ENCODE measurements at regions not wholly inside any gene's neighbourhood (a gene's known extent, or its start where the extent isn't known, plus 50 kb on each side); places are given as distances from the start of the nearest gene placed in this dataset.

- DNase-seq = no peak
Observed at GRCh38 chr2:217749008-217749407, 253.8 kb downstream of the TNS1 start.

GRCh38 chr2:217746808-217747207, 256.0 kb downstream of the TNS1 start:
- no peak for DNase-seq

- no peak for DNase-seq
Observed at GRCh38 chr2:217743966-217744761, 258.6 kb downstream of the TNS1 start.

- DNase-seq = no peak
Observed at GRCh38 chr2:217743407-217743806, 259.4 kb downstream of the TNS1 start.

GRCh38 chr2:217742841-217743240, 260.0 kb downstream of the TNS1 start:
- no peak for DNase-seq

- no peak for DNase-seq
Observed at GRCh38 chr2:217742276-217742675, 260.5 kb downstream of the TNS1 start.

- DNase-seq = no peak
Observed at GRCh38 chr2:217741381-217741955, 261.3 kb downstream of the TNS1 start.

- no peak for DNase-seq
Observed at GRCh38 chr2:217740756-217741155, 262.0 kb downstream of the TNS1 start.

- DNase-seq = no peak
Observed at GRCh38 chr2:217740178-217740577, 262.6 kb downstream of the TNS1 start.

GRCh38 chr2:217739741-217740140, 263.1 kb downstream of the TNS1 start:
- no peak for DNase-seq

- no peak for DNase-seq
Observed at GRCh38 chr2:217738061-217738460, 264.7 kb downstream of the TNS1 start.

- no peak for DNase-seq
Observed at GRCh38 chr2:217736776-217737550, 265.8 kb downstream of the TNS1 start.

GRCh38 chr2:217735899-217736298, 266.9 kb downstream of the TNS1 start:
- no peak for DNase-seq

GRCh38 chr2:217735034-217735433, 267.8 kb downstream of the TNS1 start:
- no peak for DNase-seq

- DNase-seq = no peak
Observed at GRCh38 chr2:217733461-217733860, 269.3 kb downstream of the TNS1 start.

GRCh38 chr2:217732992-217733391, 269.8 kb downstream of the TNS1 start:
- no peak for DNase-seq

- DNase-seq = no peak
Observed at GRCh38 chr2:217731805-217732204, 271.0 kb downstream of the TNS1 start.

- no peak for DNase-seq
Observed at GRCh38 chr2:217729421-217730053, 273.3 kb downstream of the TNS1 start.

GRCh38 chr2:217727801-217728200, 275.0 kb downstream of the TNS1 start:
- DNase-seq = no peak

- no peak for DNase-seq
Observed at GRCh38 chr2:217725409-217725808, 277.4 kb downstream of the TNS1 start.

- no peak for DNase-seq
Observed at GRCh38 chr2:217724471-217724870, 278.3 kb downstream of the TNS1 start.

GRCh38 chr2:217723981-217724380, 278.8 kb downstream of the TNS1 start:
- DNase-seq = no peak

- DNase-seq = no peak
Observed at GRCh38 chr2:217722883-217723472, 279.8 kb downstream of the TNS1 start.

Data from CD4-positive, alpha-beta T cell treated with Interleukin-17A for 1 hour (primary cell).